Activated CD8-positive, alpha-beta T cell treated with anti-CD3 and anti-CD28 coated beads, Interleukin-2, amount 10 ng/mL, durations not matched to agents 7 days and 5 days (primary cell): ENCODE measurements at regions not wholly inside any gene's neighbourhood (a gene's known extent, or its start where the extent isn't known, plus 50 kb on each side); places are given as distances from the start of the nearest gene placed in this dataset.

ENCODE experiments used
- ATAC-seq: fragments of 150-1000 bp; cut with Tn5 transposase; one replicate; pipeline ENCODE4 v1.10.0; 2021; ENCODE audit warnings: moderate library complexity
- CTCF ChIA-PET: fragments of 350-600 bp; sonication (Branson Sonifier 250); formaldehyde crosslinking; loops from one replicate; lab custom pipeline; 2021; ENCODE audit warnings: antibody characterized with exemption; lab: Charles Lee
- POLR2A ChIA-PET: fragments of 350-600 bp; sonication (Branson Sonifier 250); formaldehyde crosslinking; loops from one replicate; lab custom pipeline; 2021; ENCODE audit warnings: antibody characterized with exemption; lab: Charles Lee
- DNase-seq: peaks from one replicate; pipeline ENCODE4 v3.0.0-alpha.2; 2020
- H3K27ac Mint-ChIP-seq: one replicate; pipeline ENCODE4 v1.8.0; 2021; ENCODE audit warnings: mild to moderate bottlenecking, mixed read lengths
- H3K27me3 Mint-ChIP-seq: one replicate; pipeline ENCODE4 v1.8.0; 2021; ENCODE audit warnings: low read depth, mixed read lengths
- H3K36me3 Mint-ChIP-seq: one replicate; pipeline ENCODE4 v1.8.0; 2021; ENCODE audit warnings: low read depth, mixed read lengths
- H3K4me1 Mint-ChIP-seq: one replicate; pipeline ENCODE4 v1.8.0; 2021; ENCODE audit warnings: low read depth, mixed read lengths
- H3K4me3 Mint-ChIP-seq: one replicate; pipeline ENCODE4 v1.8.0; 2021; ENCODE audit warnings: mild to moderate bottlenecking, mixed read lengths
- H3K9me3 Mint-ChIP-seq: one replicate; pipeline ENCODE4 v1.8.0; 2022; ENCODE audit warnings: mixed read lengths; ENCODE audit not compliant: insufficient read depth

- H3K4me1 Mint-ChIP-seq: no peaks in the 10 kb centered on the region
- no peak for DNase-seq
- H3K27me3 Mint-ChIP-seq: no peaks in the 10 kb centered on the region
- H3K4me3 Mint-ChIP-seq: no peak overlapping the region
- ChIA-PET CTCF (no interaction called here), POLR2A (no interaction called here)
- H3K27ac Mint-ChIP-seq: no peak overlapping the region
- H3K36me3 Mint-ChIP-seq: no peaks in the 10 kb centered on the region
- no peaks in the 10 kb centered on the region for H3K9me3 Mint-ChIP-seq
- no peak for ATAC-seq
Observed at GRCh38 chr13:76696370-76696769, 189.8 kb downstream of the KCTD12 start.

- no peaks in the 10 kb centered on the region for H3K4me1 Mint-ChIP-seq
- H3K27ac Mint-ChIP-seq: no peak overlapping the region
- ATAC-seq: no peak
- DNase-seq: no peak
- H3K9me3 Mint-ChIP-seq: no peaks in the 10 kb centered on the region
- no peaks in the 10 kb centered on the region for H3K27me3 Mint-ChIP-seq
- H3K36me3 Mint-ChIP-seq: no peaks in the 10 kb centered on the region
- no peak overlapping the region for H3K4me3 Mint-ChIP-seq
- ChIA-PET POLR2A (no interaction called here), CTCF (no interaction called here)
Observed at GRCh38 chr13:76693086-76693485, 193.1 kb downstream of the KCTD12 start.

GRCh38 chr13:76692346-76692745 is 193.9 kb downstream of the KCTD12 start:
- CTCF ChIA-PET: no interaction called here
- no peak for DNase-seq
- ATAC-seq: no peak

GRCh38 chr13:76690611-76691010 is 195.6 kb downstream of the KCTD12 start:
- ATAC-seq: no peak
- no peaks in the 10 kb centered on the region for H3K9me3 Mint-ChIP-seq
- no peaks in the 10 kb centered on the region for H3K4me1 Mint-ChIP-seq
- POLR2A ChIA-PET: no interaction called here
- no peaks in the 10 kb centered on the region for H3K27me3 Mint-ChIP-seq
- H3K4me3 Mint-ChIP-seq: no peak overlapping the region
- no peak for DNase-seq
- CTCF ChIA-PET: no interaction called here
- H3K27ac Mint-ChIP-seq: no peak overlapping the region
- no peaks in the 10 kb centered on the region for H3K36me3 Mint-ChIP-seq

More at GRCh38 chr13:76692346-76692745, 193.9 kb downstream of the KCTD12 start:
- Mint-ChIP-seq H3K36me3 (no peaks in the 10 kb centered on the region), H3K27ac (no peak overlapping the region), H3K9me3 (no peaks in the 10 kb centered on the region), H3K4me3 (no peak overlapping the region), H3K27me3 (no peaks in the 10 kb centered on the region), H3K4me1 (no peaks in the 10 kb centered on the region)
- POLR2A ChIA-PET: no interaction called here

- POLR2A ChIA-PET: no interaction called here
- CTCF ChIA-PET: interaction anchor here (1.0 to 1.5 kb wide), 2 partner anchors 217 to 992 kb away, joined by 3 read pairs; no protein-coding TSS in a partner anchor
Observed at GRCh38 chr13:76687467-76687866, 198.7 kb downstream of the KCTD12 start.

GRCh38 chr13:76685938-76686337 is 200.3 kb downstream of the KCTD12 start:
- Mint-ChIP-seq H3K27ac (no peak overlapping the region), H3K9me3 (no peaks in the 10 kb centered on the region), H3K27me3 (no peaks in the 10 kb centered on the region), H3K4me1 (no peaks in the 10 kb centered on the region), H3K36me3 (no peaks in the 10 kb centered on the region), H3K4me3 (no peak overlapping the region)
- CTCF ChIA-PET: no interaction called here
- DNase-seq (no peak), ATAC-seq (no peak)
- POLR2A ChIA-PET: no interaction called here

More at GRCh38 chr13:76687467-76687866, 198.7 kb downstream of the KCTD12 start:
- H3K4me1 Mint-ChIP-seq: no peaks in the 10 kb centered on the region
- no peak for DNase-seq
- no peaks in the 10 kb centered on the region for H3K27me3 Mint-ChIP-seq
- H3K36me3 Mint-ChIP-seq: no peaks in the 10 kb centered on the region
- H3K27ac Mint-ChIP-seq: no peak overlapping the region
- no peak for ATAC-seq
- H3K4me3 Mint-ChIP-seq: no peak overlapping the region
- no peaks in the 10 kb centered on the region for H3K9me3 Mint-ChIP-seq

- Mint-ChIP-seq H3K9me3 (no peaks in the 10 kb centered on the region), H3K4me3 (no peak overlapping the region), H3K36me3 (no peaks in the 10 kb centered on the region), H3K27ac (no peak overlapping the region), H3K27me3 (no peaks in the 10 kb centered on the region), H3K4me1 (no peaks in the 10 kb centered on the region)
- ChIA-PET POLR2A (no interaction called here), CTCF (no interaction called here)
- DNase-seq: no peak
- ATAC-seq: no peak
Observed at GRCh38 chr13:76684336-76684735, 201.9 kb downstream of the KCTD12 start.

- no peaks in the 10 kb centered on the region for H3K9me3 Mint-ChIP-seq
- POLR2A ChIA-PET: no interaction called here
- H3K4me1 Mint-ChIP-seq: no peaks in the 10 kb centered on the region
- CTCF ChIA-PET: no interaction called here
- no peak overlapping the region for H3K27ac Mint-ChIP-seq
- ATAC-seq: no peak
- H3K36me3 Mint-ChIP-seq: no peaks in the 10 kb centered on the region
- no peak for DNase-seq
- H3K27me3 Mint-ChIP-seq: no peaks in the 10 kb centered on the region
- no peak overlapping the region for H3K4me3 Mint-ChIP-seq
Observed at GRCh38 chr13:76683854-76684253, 202.4 kb downstream of the KCTD12 start.

- Mint-ChIP-seq H3K9me3 (no peaks in the 10 kb centered on the region), H3K27ac (no peak overlapping the region), H3K4me3 (no peak overlapping the region), H3K27me3 (no peaks in the 10 kb centered on the region), H3K4me1 (no peaks in the 10 kb centered on the region), H3K36me3 (no peaks in the 10 kb centered on the region)
- POLR2A ChIA-PET: interaction anchor here (0.7 kb wide), 1 partner anchor 184 kb away, joined by 3 read pairs; no protein-coding TSS in a partner anchor
- CTCF ChIA-PET: no interaction called here
- ATAC-seq (no peak), DNase-seq (no peak)
Observed at GRCh38 chr13:76683168-76683567, 203.0 kb downstream of the KCTD12 start.

- H3K9me3 Mint-ChIP-seq: no peaks in the 10 kb centered on the region
- no peaks in the 10 kb centered on the region for H3K27me3 Mint-ChIP-seq
- ChIA-PET POLR2A (no interaction called here), CTCF (no interaction called here)
- no peak overlapping the region for H3K4me3 Mint-ChIP-seq
- H3K27ac Mint-ChIP-seq: no peak overlapping the region
- DNase-seq: no peak
- no peak for ATAC-seq
- no peaks in the 10 kb centered on the region for H3K36me3 Mint-ChIP-seq
- H3K4me1 Mint-ChIP-seq: no peaks in the 10 kb centered on the region
Observed at GRCh38 chr13:76680112-76680511, 206.1 kb downstream of the KCTD12 start.

GRCh38 chr13:76677043-76677442 is 209.2 kb downstream of the KCTD12 start:
- POLR2A ChIA-PET: no interaction called here
- H3K27me3 Mint-ChIP-seq: no peaks in the 10 kb centered on the region
- CTCF ChIA-PET: no interaction called here

GRCh38 chr13:76672420-76672819 is 213.8 kb downstream of the KCTD12 start:
- Mint-ChIP-seq H3K27me3 (no peaks in the 10 kb centered on the region), H3K9me3 (no peaks in the 10 kb centered on the region), H3K36me3 (no peaks in the 10 kb centered on the region), H3K4me1 (no peaks in the 10 kb centered on the region), H3K4me3 (no peak overlapping the region), H3K27ac (no peak overlapping the region)
- DNase-seq: no peak
- POLR2A ChIA-PET: no interaction called here
- ATAC-seq: no peak
- CTCF ChIA-PET: no interaction called here

More at GRCh38 chr13:76677043-76677442, 209.2 kb downstream of the KCTD12 start:
- Mint-ChIP-seq H3K36me3 (no peaks in the 10 kb centered on the region), H3K27ac (no peak overlapping the region), H3K9me3 (no peaks in the 10 kb centered on the region), H3K4me3 (no peak overlapping the region), H3K4me1 (no peaks in the 10 kb centered on the region)
- DNase-seq (no peak), ATAC-seq (no peak)

GRCh38 chr13:76668716-76669115 is 217.5 kb downstream of the KCTD12 start:
- Mint-ChIP-seq H3K27ac (no peak overlapping the region), H3K36me3 (no peaks in the 10 kb centered on the region), H3K27me3 (peaks cover 4% of the 10 kb centered on the region), H3K4me1 (no peaks in the 10 kb centered on the region), H3K9me3 (no peaks in the 10 kb centered on the region), H3K4me3 (no peak overlapping the region)
- DNase-seq: no peak
- CTCF ChIA-PET: interaction anchor here (1.4 to 2.3 kb wide), 3 partner anchors 233 to 311 kb away, joined by 6 to 9 read pairs (median 9); no protein-coding TSS in a partner anchor
- no peak for ATAC-seq
- POLR2A ChIA-PET: no interaction called here
